HAP-1 (cell line): ENCODE measurements at regions not wholly inside any gene's neighbourhood (a gene's known extent, or its start where the extent isn't known, plus 50 kb on each side); places are given as distances from the start of the nearest gene placed in this dataset.

ENCODE experiments used
- DNase-seq, 2 experiments: peaks; one replicate each; pipeline ENCODE4 v3.0.0-alpha.2; 2016 to 2020; ENCODE audit warnings: low spot score in 2 of 2
- H3K27me3 ChIP-seq: fragments of 250-450 bp; sonication (Bioruptor Pico); 2 replicates; pipeline ENCODE4 v1.5.1; 2020; ENCODE audit warnings: low read depth, mild to moderate bottlenecking, moderate library complexity
- H3K36me3 ChIP-seq: fragments of 250-450 bp; sonication (Bioruptor Pico); replicated peaks from 2 replicates; pipeline ENCODE4 v1.5.1; 2020; ENCODE audit warnings: mild to moderate bottlenecking
- H3K4me1 ChIP-seq: fragments of 250-450 bp; sonication (Bioruptor Pico); 2 replicates; pipeline ENCODE4 v1.5.1; 2020; ENCODE audit warnings: mild to moderate bottlenecking
- H3K4me3 ChIP-seq: fragments of 250-450 bp; sonication (Bioruptor Pico); 2 replicates; pipeline ENCODE4 v1.5.1; 2020; ENCODE audit warnings: mild to moderate bottlenecking, moderate library complexity
- H3K9me3 ChIP-seq: fragments of 250-450 bp; sonication (Bioruptor Pico); 2 replicates; pipeline ENCODE4 v1.5.1; 2020; ENCODE audit warnings: mild to moderate bottlenecking, moderate library complexity
- in situ Hi-C: fragments of 300-500 bp; cut with MboI; formaldehyde crosslinking; loops from 3 replicates; pipeline ENCODE4 v1.14.3; 2020; ENCODE audit warnings: low sequenced_read_pairs, inconsistent platforms, mixed read lengths

GRCh38 chr3:159832024-159832423, 156.6 kb upstream of the IL12A start:
- no peak overlapping the region for H3K4me3 ChIP-seq
- no peaks in the 10 kb centered on the region for H3K9me3 ChIP-seq
- no peaks in the 10 kb centered on the region for H3K27me3 ChIP-seq
- in situ Hi-C loops = no loop called here
- H3K36me3 ChIP-seq = no peaks in the 10 kb centered on the region
- H3K4me1 ChIP-seq = peaks cover 9% of the 10 kb centered on the region
- no peak for DNase-seq

DNA sequence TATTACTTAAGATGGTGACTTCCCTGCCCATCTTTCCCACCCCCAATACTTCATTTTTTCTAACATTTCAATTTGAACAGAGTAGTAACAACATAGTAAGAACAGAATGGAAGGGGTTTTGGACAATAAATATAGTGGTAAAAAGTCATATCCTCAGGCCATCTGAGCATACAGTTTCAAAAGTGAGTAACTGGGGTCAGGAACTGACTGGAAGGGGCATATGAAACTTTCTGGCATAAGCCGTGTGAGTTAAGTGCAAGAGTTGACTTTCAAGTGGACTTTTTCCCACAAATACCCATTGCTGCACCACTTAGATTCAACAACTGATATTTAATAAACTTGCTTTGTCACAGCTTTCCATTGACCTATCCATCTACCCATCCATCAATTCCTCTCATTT, 153.5 kb upstream of the IL12A start:
- H3K4me1 ChIP-seq = peaks cover 18% of the 10 kb centered on the region
- no peaks in the 10 kb centered on the region for H3K9me3 ChIP-seq
- in situ Hi-C loops = no loop called here
- H3K27me3 ChIP-seq = no peaks in the 10 kb centered on the region
- DNase-seq = no peak
- H3K36me3 ChIP-seq = no peaks in the 10 kb centered on the region
- H3K4me3 ChIP-seq = no peak overlapping the region

DNA sequence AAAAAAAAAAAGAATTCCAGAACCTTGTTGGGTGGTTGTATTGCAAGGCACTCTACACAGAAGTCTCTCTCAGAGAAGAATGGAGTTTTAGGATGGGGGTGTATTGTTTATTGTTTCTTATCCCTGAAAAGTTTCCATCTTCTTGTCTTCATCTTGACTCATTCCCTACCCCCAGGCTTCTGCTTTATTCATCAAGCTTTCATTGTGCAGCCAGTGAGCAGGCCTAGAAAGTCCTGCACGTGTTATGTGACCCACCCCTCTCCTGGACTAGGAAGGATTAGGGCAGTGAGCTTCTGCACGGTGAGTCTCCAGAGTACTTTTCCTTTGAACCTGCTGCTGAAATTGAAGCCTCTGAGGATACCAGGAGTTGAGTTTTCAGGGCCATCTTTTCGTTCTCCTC, 150.9 kb upstream of the IL12A start:
- in situ Hi-C loops = no loop called here

DNA sequence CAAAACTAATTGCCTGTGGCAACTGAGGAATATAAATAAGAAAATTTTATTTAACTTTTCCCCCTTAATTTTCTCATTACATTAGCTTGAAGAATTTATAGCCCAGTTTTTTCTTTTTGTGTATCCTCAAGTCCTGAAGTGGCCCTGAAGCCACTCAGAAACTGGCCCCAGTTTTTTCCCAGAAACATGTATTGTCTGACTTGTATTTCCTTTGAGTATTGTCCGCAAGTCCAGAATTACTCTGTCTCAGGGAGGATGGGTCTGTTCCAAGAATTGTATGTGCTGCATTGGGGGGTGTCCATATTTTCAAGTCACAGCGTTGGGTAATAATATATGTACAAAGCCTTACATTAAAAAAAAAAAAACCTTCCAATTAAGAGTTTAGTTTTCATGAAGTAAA, 149.7 kb upstream of the IL12A start:
- in situ Hi-C loops = no loop called here
- Histone ChIP-seq H3K4me1 (peaks cover 39% of the 10 kb centered on the region), H3K36me3 (no peaks in the 10 kb centered on the region), H3K4me3 (no peak overlapping the region), H3K27me3 (no peaks in the 10 kb centered on the region), H3K9me3 (no peaks in the 10 kb centered on the region)
- no peak for DNase-seq

More for the DNA sequence above, 150.9 kb upstream of the IL12A start:
- H3K36me3 ChIP-seq = no peaks in the 10 kb centered on the region
- H3K4me1 ChIP-seq = peaks cover 36% of the 10 kb centered on the region
- H3K4me3 ChIP-seq = no peak overlapping the region
- H3K27me3 ChIP-seq = no peaks in the 10 kb centered on the region
- peak; percentile 47 to 52 for DNase-seq
- no peaks in the 10 kb centered on the region for H3K9me3 ChIP-seq

DNA sequence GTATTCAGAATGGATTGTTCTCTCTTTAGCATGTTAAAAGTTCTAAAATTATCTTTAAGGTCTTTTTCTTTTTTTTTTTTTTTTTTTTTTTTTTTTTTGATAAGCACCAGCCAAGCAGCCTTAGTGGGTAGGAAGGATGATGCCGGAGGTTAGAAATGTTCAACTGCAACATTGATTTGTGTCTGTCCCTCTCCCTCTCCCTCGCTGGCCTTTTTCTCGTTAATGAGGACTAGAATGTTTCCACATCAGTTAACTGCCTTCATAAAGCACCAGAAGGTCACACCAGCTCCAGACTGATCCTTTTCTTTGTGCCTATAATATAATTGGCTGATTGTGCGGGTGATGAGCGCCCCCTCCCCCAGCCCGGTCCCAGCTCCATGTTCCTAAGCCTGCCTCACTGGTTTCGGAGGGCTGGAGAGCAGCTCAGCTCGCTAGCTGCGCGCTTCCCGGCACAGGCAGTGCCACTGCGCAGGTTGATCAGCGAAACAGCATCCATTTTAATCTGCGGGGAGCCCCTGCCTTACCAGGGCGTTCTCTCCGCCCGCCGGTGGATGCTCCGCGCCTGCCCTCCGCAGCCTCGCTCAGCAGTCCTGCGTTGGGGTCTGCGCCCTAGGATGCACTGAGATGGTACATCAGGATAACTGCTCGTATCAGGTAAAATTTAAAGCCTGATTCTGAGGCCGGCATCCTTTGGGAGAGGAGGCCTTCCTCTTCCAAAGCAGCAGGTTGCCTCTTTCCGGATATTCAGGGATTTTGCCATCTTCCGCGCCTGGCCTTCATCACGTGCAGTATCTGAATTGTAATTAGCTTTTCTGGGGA, 148.9 kb upstream of the IL12A start, which contains the start of gene SCHIP1:
TSS of gene SCHIP1 (plus strand) at position 301 of the 819 bp plus-strand sequence.
- Histone ChIP-seq H3K9me3 (no peaks in the 10 kb centered on the region), H3K36me3 (no peaks in the 10 kb centered on the region), H3K4me3 (no peak within 1 kb of the TSS), H3K4me1 (peaks cover 39% of the 10 kb centered on the region), H3K27me3 (no peaks in the 10 kb centered on the region)
- in situ Hi-C loops = no loop called here
- peak; percentile 38 to 61 for DNase-seq

DNA sequence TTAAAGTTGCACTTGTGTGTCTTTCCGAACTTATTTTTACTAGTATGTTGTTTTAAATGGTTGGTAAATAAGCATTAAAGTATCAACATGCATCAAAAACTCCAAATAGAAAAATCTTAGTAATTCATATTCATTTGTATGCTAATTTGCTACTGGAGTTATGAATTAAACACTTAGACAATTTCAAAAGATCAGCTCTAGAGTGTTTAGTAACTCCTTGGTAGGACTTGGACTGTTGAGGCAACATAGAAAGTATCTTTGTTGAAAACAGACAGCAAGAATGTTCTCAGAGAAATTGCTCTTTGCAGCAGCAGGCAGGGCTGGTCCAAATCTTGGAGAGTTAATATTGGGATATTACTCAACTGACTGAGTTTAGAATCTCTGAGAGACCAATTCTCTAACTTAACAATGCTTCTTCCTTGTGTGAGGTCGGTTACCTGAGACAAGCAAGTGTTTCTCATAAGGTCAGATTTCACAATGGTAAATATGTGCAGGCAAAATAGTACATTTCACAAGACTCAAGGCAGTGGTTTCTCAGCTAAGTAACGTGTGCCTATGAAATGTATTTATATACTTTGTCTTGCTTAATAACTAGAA, 147.8 kb upstream of the IL12A start:
- in situ Hi-C loops = no loop called here
- Histone ChIP-seq H3K36me3 (no peaks in the 10 kb centered on the region), H3K4me1 (peaks cover 39% of the 10 kb centered on the region), H3K27me3 (no peaks in the 10 kb centered on the region), H3K9me3 (no peaks in the 10 kb centered on the region), H3K4me3 (no peak overlapping the region)
- DNase-seq = no peak

- Histone ChIP-seq H3K4me1 (peaks cover 39% of the 10 kb centered on the region), H3K4me3 (no peak overlapping the region), H3K27me3 (no peaks in the 10 kb centered on the region), H3K36me3 (no peaks in the 10 kb centered on the region), H3K9me3 (no peaks in the 10 kb centered on the region)
- no peak for DNase-seq
- in situ Hi-C loops = no loop called here
These were observed 146.9 kb upstream of the IL12A start for GRCh38 chr3:159841766-159842165.

GRCh38 chr3:159843840-159844730, 144.6 kb upstream of the IL12A start:
- Histone ChIP-seq H3K36me3 (no peaks in the 10 kb centered on the region), H3K27me3 (no peaks in the 10 kb centered on the region), H3K4me3 (no peak overlapping the region), H3K4me1 (peaks cover 30% of the 10 kb centered on the region), H3K9me3 (peaks cover 3% of the 10 kb centered on the region; the same call in 1 of the 2 replicates)
- DNase-seq = no peak
- in situ Hi-C loops = no loop called here

DNA sequence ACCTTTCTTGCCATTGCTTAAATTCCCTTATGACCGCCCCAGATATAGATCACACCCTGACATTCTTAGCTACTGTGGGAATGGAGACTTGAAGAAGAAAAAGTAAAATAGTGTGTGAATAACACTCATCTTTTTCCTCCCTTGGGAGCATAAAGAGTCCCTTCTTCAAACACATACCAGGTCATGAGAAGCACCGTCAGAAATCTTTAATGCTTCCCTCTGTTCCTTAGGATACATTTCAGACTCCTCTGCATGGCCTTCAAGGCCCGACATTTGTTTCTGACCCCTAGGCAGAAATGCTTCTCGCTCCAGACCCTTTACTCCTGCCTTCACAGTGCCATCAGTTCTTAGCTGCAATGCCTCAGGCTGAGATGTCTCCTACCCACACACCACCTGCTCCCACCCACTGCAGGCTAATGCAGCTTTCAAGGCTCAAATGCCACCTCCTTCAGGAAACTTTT, 143.8 kb upstream of the IL12A start:
- in situ Hi-C loops = no loop called here
- Histone ChIP-seq H3K9me3 (peaks cover 3% of the 10 kb centered on the region; the same call in 1 of the 2 replicates), H3K36me3 (no peaks in the 10 kb centered on the region), H3K4me1 (peaks cover 24% of the 10 kb centered on the region), H3K4me3 (no peak overlapping the region), H3K27me3 (no peaks in the 10 kb centered on the region)
- DNase-seq = no peak

DNA sequence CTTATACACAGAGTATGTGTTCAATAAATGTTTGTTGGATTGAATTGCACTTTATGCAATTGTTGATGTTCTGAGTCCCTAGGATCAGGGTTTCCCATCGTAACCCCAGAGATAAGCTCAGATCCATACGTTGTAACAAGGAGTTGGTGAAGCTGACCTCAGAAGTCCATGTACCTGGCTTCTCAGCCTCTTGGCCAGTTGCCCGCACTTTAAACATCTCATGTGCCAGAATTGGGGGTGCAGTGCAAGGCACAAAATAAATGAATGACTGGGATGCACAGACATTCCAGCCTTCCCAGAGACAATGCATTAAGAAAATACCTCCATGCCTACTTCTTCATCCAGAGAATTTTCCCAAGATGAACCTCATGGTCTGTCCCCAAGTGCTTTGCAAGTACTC, 142.9 kb upstream of the IL12A start:
- Histone ChIP-seq H3K9me3 (peaks cover 3% of the 10 kb centered on the region; the same call in 1 of the 2 replicates), H3K27me3 (no peaks in the 10 kb centered on the region), H3K4me1 (peaks cover 15% of the 10 kb centered on the region), H3K4me3 (no peak overlapping the region), H3K36me3 (no peaks in the 10 kb centered on the region)
- no peak for DNase-seq
- in situ Hi-C loops = no loop called here

- H3K4me1 ChIP-seq = peaks cover 12% of the 10 kb centered on the region
- peaks cover 3% of the 10 kb centered on the region; the same call in 1 of the 2 replicates for H3K9me3 ChIP-seq
- DNase-seq = no peak
- H3K27me3 ChIP-seq = no peaks in the 10 kb centered on the region
- H3K4me3 ChIP-seq = no peak overlapping the region
- in situ Hi-C loops = no loop called here
- no peaks in the 10 kb centered on the region for H3K36me3 ChIP-seq
These were observed 142.4 kb upstream of the IL12A start for GRCh38 chr3:159846255-159846654.

DNA sequence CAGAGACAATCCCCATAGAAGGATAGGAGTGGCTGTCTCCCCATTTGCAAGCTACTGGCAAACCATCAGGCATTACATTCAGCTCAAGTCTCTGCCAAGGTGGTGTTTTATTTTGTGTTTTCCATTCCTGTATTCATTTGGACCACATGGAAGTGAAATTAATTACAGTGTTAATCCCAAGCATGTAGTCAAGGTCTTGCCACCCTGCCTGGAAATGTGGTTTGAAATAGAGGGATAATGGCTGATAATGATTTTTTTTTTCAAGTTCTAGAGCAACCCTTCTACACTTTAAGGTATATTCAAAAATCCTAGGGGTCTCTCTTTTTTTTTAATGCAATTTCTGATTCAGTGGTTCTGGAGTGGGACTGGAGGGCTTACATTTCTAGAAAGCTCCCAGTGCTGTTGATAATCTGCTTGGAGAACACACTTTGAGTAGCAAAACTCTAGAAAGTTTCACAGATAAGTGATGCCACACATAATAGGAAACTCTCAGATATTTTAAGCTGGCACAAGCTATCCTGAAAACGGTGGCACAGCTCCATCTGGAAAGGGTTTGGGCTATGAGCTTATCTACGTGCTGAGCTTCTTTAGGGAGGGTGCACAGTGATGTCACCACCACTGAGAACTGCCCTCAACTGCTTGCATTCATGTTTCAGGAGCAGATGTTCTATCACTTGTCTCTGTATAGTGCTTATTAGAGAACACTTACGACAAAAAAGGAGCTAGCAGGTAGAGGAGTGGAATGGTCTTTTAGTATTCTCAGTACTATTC, 140.1 kb upstream of the IL12A start:
- H3K9me3 ChIP-seq = peaks cover 3% of the 10 kb centered on the region; the same call in 1 of the 2 replicates
- in situ Hi-C loops = no loop called here
- no peak for DNase-seq

DNA sequence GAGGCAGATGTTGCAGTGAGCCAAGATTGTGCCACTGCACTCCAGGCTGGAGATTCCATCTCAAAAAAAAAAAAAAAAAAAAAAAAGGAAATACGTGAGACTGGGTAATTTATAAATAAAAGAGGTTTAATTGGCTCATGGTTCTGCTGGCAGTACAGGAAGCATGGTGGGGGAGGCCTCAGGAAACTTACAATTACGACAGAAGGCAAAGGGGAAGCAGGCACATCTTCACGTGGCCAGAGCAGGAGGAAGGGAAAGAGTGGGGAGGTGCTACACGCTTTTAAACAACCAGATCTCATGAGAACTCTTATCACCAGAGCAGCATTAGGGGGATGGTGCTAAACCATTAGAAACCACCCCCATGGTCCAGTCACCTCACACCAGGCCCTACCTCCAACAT, 138.2 kb upstream of the IL12A start:
- DNase-seq = no peak
- Histone ChIP-seq H3K4me1 (peaks cover 41% of the 10 kb centered on the region), H3K4me3 (no peak overlapping the region), H3K36me3 (no peaks in the 10 kb centered on the region), H3K9me3 (peaks cover 3% of the 10 kb centered on the region; the same call in 1 of the 2 replicates), H3K27me3 (no peaks in the 10 kb centered on the region)
- in situ Hi-C loops = no loop called here

More for the DNA sequence above, 140.1 kb upstream of the IL12A start:
- Histone ChIP-seq H3K4me3 (no peak overlapping the region), H3K27me3 (no peaks in the 10 kb centered on the region), H3K4me1 (peaks cover 23% of the 10 kb centered on the region), H3K36me3 (no peaks in the 10 kb centered on the region)
